GM12878 (cell line): ENCODE measurements at regions not wholly inside any gene's neighbourhood (a gene's known extent, or its start where the extent isn't known, plus 50 kb on each side); places are given as distances from the start of the nearest gene placed in this dataset.

ENCODE experiments used
- ATAC-seq: fragments of 200-7000 bp; cut with Tn5 transposase; 3 replicates; pipeline ENCODE4 v1.9.1; 2020; ENCODE audit warnings: mild to moderate bottlenecking, moderate library complexity
- BruUV-seq: library from RNA; stranded (reverse); fragments of 400-500 nt; replicated peaks from 2 replicates; lab custom pipeline; 2021; lab: Mats Ljungman, UMichigan
- CTCF ChIA-PET: fragments of 300-600 bp; sonication (Branson Sonifier 250); formaldehyde crosslinking; extraction: SDS; loops from one replicate; lab custom pipeline; 2021; ENCODE audit warnings: inconsistent platforms; lab: Yijun Ruan, JAX
- POLR2A ChIA-PET: fragments of 350-600 bp; formaldehyde crosslinking; extraction: SDS; loops from one replicate; lab custom pipeline; 2021; ENCODE audit warnings: inconsistent platforms; lab: Charles Lee
- RAD21 ChIA-PET: fragments of 300-600 bp; sonication (Branson Sonifier 250); formaldehyde crosslinking; loops from one replicate; lab custom pipeline; 2023; ENCODE audit warnings: antibody characterized with exemption; ENCODE audit not compliant: unreplicated experiment; lab: Charles Lee
- SMC1A ChIA-PET: fragments of 300-600 bp; sonication (Branson Sonifier 250); formaldehyde crosslinking; loops from one replicate; lab custom pipeline; 2023; ENCODE audit not compliant: unreplicated experiment, uncharacterized antibody; lab: Charles Lee
- DNase-seq: peaks from one replicate; pipeline ENCODE4 v3.0.0-alpha.2; 2011; ENCODE audit warnings: low read depth, low spot score
- FAIRE-seq: peaks from 3 replicates; lab custom pipeline; 2011; peaks lifted over from hg19 to GRCh38; lab: Jason Lieb, UNC
- H2AFZ ChIP-seq: 2 replicates; pipeline ENCODE4 v1.6.0; 2011; ENCODE audit warnings: low read depth, low read length, control low read depth; ENCODE audit not compliant: control insufficient read depth
- H3K27ac ChIP-seq: 2 replicates; pipeline ENCODE4 v1.5.1; 2011; ENCODE audit warnings: control low read depth; ENCODE audit not compliant: control insufficient read depth, insufficient read depth
- H3K27me3 ChIP-seq, 2 experiments: replicated peaks in 1 of 2; 2 replicates each; pipeline versions ENCODE4 v1.6.0 to v1.6.1; 2011; ENCODE audit warnings: low read length in 1 of 2; ENCODE audit not compliant: control insufficient read depth in 2 of 2, insufficient read depth in 2 of 2
- H3K36me3 ChIP-seq, 2 experiments: 2 replicates each; pipeline ENCODE4 v1.5.1; 2011; ENCODE audit warnings: low read length in 1 of 2; ENCODE audit not compliant: control insufficient read depth in 2 of 2, insufficient read depth in 2 of 2
- H3K4me1 ChIP-seq: 2 replicates; pipeline ENCODE4 v1.6.1; 2011; ENCODE audit warnings: mild to moderate bottlenecking, low read length, moderate library complexity, mixed read lengths; ENCODE audit not compliant: control insufficient read depth, insufficient read depth
- H3K4me2 ChIP-seq: 2 replicates; pipeline ENCODE4 v1.6.0; 2011; ENCODE audit warnings: control low read depth; ENCODE audit not compliant: control insufficient read depth, insufficient read depth
- H3K4me3 ChIP-seq: fragments of 200-600 bp; sonication (generic); 2 replicates; pipeline ENCODE4 v1.5.1; 2016
- H3K79me2 ChIP-seq: 2 replicates; pipeline ENCODE4 v1.6.0; 2011; ENCODE audit warnings: low read length; ENCODE audit not compliant: control insufficient read depth, insufficient read depth
- H3K9ac ChIP-seq: 2 replicates; pipeline ENCODE4 v1.8.0; 2011; ENCODE audit warnings: low read length, control low read depth, mixed read lengths; ENCODE audit not compliant: control insufficient read depth, insufficient read depth
- H3K9me3 ChIP-seq: replicated peaks from 3 replicates; pipeline ENCODE4 v1.5.1; 2011; ENCODE audit warnings: mild to moderate bottlenecking, low read length; ENCODE audit not compliant: control insufficient read depth, insufficient read depth
- H4K20me1 ChIP-seq: 2 replicates; pipeline ENCODE4 v1.6.0; 2011; ENCODE audit not compliant: control insufficient read depth, insufficient read depth
- BMI1 ChIP-seq: fragments of 450-650 bp; IDR thresholded peaks from 2 replicates; pipeline ENCODE4 v1.6.1; 2016; ENCODE audit warnings: mild to moderate bottlenecking, moderate library complexity, borderline replicate concordance
- CBFB ChIP-seq: IDR thresholded peaks from 2 replicates; pipeline ENCODE4 v1.6.1; 2016; ENCODE audit warnings: antibody characterized with exemption, low read depth
- CHD1 ChIP-seq: IDR thresholded peaks from 2 replicates; pipeline ENCODE4 v1.6.1; 2012; ENCODE audit warnings: low read depth, low read length, improper control_type of control experiment
- CHD2 ChIP-seq: IDR thresholded peaks from 2 replicates; pipeline ENCODE4 v1.6.1; 2011; ENCODE audit warnings: low read depth, low read length, improper control_type of control experiment, borderline replicate concordance
- EZH2 ChIP-seq: IDR thresholded peaks from 2 replicates; pipeline ENCODE4 v1.6.1; 2012; ENCODE audit warnings: low read depth, mild to moderate bottlenecking, control low read depth, inconsistent platforms, low read length, borderline replicate concordance; ENCODE audit not compliant: control insufficient read depth
- FOXM1 ChIP-seq: IDR thresholded peaks from 2 replicates; pipeline ENCODE4 v1.6.1; 2012; ENCODE audit warnings: low read depth, mild to moderate bottlenecking, inconsistent platforms, low read length, moderate library complexity
- IRF3 ChIP-seq: fragments of 450-650 bp; IDR thresholded peaks from 2 replicates; pipeline ENCODE4 v1.6.1; 2014; ENCODE audit warnings: mild to moderate bottlenecking
- PAX8 ChIP-seq: fragments of 450-650 bp; IDR thresholded peaks from 2 replicates; pipeline ENCODE4 v1.6.1; 2017; ENCODE audit warnings: mild to moderate bottlenecking, moderate library complexity
- POLR2AphosphoS2 ChIP-seq: IDR thresholded peaks from 2 replicates; pipeline ENCODE4 v1.6.1; 2011; ENCODE audit warnings: low read depth, mild to moderate bottlenecking, low read length, improper control_type of control experiment, moderate library complexity
- RFX5 ChIP-seq: IDR thresholded peaks from 2 replicates; pipeline ENCODE4 v1.6.1; 2011; ENCODE audit warnings: low read depth, low read length, improper control_type of control experiment
- SIN3A ChIP-seq: IDR thresholded peaks from 2 replicates; pipeline ENCODE4 v1.6.1; 2012; ENCODE audit warnings: low read depth, low read length, improper control_type of control experiment
- ZBED1 ChIP-seq: IDR thresholded peaks from 2 replicates; pipeline ENCODE4 v1.6.1; 2016; ENCODE audit warnings: borderline replicate concordance
- WGBS: methylation state at CpG from one replicate; pipeline ENCODE4 v1.1.6; 2016; ENCODE audit warnings: low lambda C conversion rate; ENCODE audit not compliant: insufficient replicate concordance, insufficient coverage; ENCODE audit errors: missing lambda C conversion rate; 5-methylcytosine and 5-hydroxymethylcytosine counted together
- in situ Hi-C: fragments of 300-500 bp; cut with MboI; formaldehyde crosslinking; loops from 9 replicates; pipeline ENCODE4 v1.14.3; 2018; ENCODE audit warnings: mixed read lengths
- intact Hi-C: fragments of 100-400 bp; cut with micrococcal nuclease; formaldehyde crosslinking; loops from one replicate; pipeline ENCODE4 v1.14.2; 2022; ENCODE audit not compliant: unreplicated experiment

GRCh38 chr13:105890509-105890908, 645.0 kb downstream of the EFNB2 start:
- no peak for ATAC-seq
- FAIRE-seq, result no peak
- no peaks in the 10 kb centered on the region for H3K79me2 ChIP-seq
- no peaks in the 10 kb centered on the region for H3K9me3 ChIP-seq
- in situ Hi-C loops (no loop called here), intact Hi-C loops (no loop called here)
- ChIA-PET POLR2A (no interaction called here), CTCF (no interaction called here), RAD21 (no interaction called here), SMC1A (no interaction called here)
- no TSS peak for BruUV-seq
- no peaks in the 10 kb centered on the region for H3K4me1 ChIP-seq
- H3K27ac ChIP-seq, result no peak overlapping the region
- H4K20me1 ChIP-seq, result no peaks in the 10 kb centered on the region
- no peaks in the 10 kb centered on the region for H3K27me3 ChIP-seq
- 4% methylated on average over 4 of the region's 4 CpGs for WGBS
- no peak overlapping the region for H2AFZ ChIP-seq
- no peak overlapping the region for H3K4me2 ChIP-seq
- no peak for DNase-seq
- no peaks in the 10 kb centered on the region for H3K36me3 ChIP-seq
- TF ChIP-seq CHD1, result no peak
- no peak for TF ChIP-seq SIN3A
- H3K9ac ChIP-seq, result no peak overlapping the region
- no peak overlapping the region for H3K4me3 ChIP-seq

- ChIA-PET POLR2A (no interaction called here), SMC1A (no interaction called here), RAD21 (no interaction called here), CTCF (no interaction called here)
- no peak for TF ChIP-seq FOXM1
- TF ChIP-seq ZBED1, result no peak
- no peak for TF ChIP-seq POLR2AphosphoS2
- TF ChIP-seq EZH2, result no peak
- TF ChIP-seq PAX8, result no peak
- no peak for TF ChIP-seq RFX5
- TF ChIP-seq CBFB, result no peak
- TF ChIP-seq IRF3, result no peak
- TF ChIP-seq BMI1, result no peak
- no peak for TF ChIP-seq CHD2
- FAIRE-seq, result no peak
- H3K4me3 ChIP-seq, result no peak overlapping the region
- ATAC-seq, result no peak
- no peaks in the 10 kb centered on the region for H3K9me3 ChIP-seq
- DNase-seq, result no peak
- H3K9ac ChIP-seq, result no peak overlapping the region
- H2AFZ ChIP-seq, result no peak overlapping the region
- no peaks in the 10 kb centered on the region for H3K4me1 ChIP-seq
- H3K27me3 ChIP-seq, result no peaks in the 10 kb centered on the region
- H4K20me1 ChIP-seq, result no peaks in the 10 kb centered on the region
- WGBS, result 0% methylated on average over 1 of the region's 1 CpG
- in situ Hi-C loops, result no loop called here
- H3K36me3 ChIP-seq, result no peaks in the 10 kb centered on the region
- no peaks in the 10 kb centered on the region for H3K79me2 ChIP-seq
- H3K4me2 ChIP-seq, result no peak overlapping the region
- BruUV-seq, result no TSS peak
- no peak overlapping the region for H3K27ac ChIP-seq
- intact Hi-C loops, result no loop called here
Measured at GRCh38 chr13:105878119-105878700, 657.3 kb downstream of the EFNB2 start.
